COLO829 (cell line): ENCODE measurements at regions not wholly inside any gene's neighbourhood (a gene's known extent, or its start where the extent isn't known, plus 50 kb on each side); places are given as distances from the start of the nearest gene placed in this dataset.
"Not testable (repeated sequence)": the region's sequence is repeated elsewhere in the genome, so short reads cannot be mapped to it uniquely, and the experiment has no call there.

Source experiments
- DNase-seq: peaks from one replicate; pipeline ENCODE4 v3.0.0; 2012; ENCODE audit warnings: low spot score

DNA sequence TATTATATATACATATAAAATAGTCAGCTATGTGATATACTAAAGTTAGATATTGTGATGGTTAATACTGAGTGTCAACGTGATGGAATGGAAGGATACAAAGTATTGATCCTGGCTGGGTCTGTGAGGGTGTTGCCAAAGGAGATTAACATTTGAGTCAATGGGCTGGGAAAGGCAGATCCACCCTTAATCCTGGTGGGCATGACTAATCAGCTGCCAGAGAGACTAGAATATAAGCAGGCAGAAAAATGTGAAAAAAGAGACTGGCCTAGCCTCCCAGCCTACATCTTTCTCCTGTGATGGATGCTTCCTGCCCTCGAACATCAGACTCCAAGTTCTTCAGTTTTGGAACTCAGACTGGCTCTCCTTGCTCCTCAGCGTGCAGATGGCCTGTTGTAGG, 321.6 kb upstream of the NT5E start:
- DNase-seq, result not testable (repeated sequence)

DNA sequence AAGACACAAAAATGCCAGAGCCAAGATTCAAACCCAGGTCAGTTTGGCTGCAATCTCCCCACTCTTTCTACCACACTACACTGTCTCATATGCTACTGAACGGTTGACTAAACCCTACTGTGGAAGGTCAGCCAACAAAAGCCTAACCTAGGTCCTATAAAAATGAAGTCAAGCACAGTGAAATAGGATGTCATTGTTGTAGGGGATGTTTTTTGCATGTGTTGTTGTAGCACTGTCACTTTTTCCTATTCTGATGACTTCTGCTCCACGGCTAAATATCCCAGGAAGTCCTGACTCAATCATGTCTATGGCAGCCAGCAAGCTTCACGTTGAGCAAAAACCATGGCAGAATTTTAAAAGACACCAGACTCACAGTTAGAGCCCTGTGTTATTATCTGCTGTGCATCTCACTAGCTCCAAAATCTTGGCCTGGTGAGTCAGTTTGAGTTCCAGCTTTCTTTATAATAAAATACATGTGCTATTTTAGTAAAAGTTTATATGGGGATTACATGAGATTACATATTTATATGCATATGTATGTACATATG, 322.1 kb upstream of the NT5E start:
- no peak for DNase-seq

DNA sequence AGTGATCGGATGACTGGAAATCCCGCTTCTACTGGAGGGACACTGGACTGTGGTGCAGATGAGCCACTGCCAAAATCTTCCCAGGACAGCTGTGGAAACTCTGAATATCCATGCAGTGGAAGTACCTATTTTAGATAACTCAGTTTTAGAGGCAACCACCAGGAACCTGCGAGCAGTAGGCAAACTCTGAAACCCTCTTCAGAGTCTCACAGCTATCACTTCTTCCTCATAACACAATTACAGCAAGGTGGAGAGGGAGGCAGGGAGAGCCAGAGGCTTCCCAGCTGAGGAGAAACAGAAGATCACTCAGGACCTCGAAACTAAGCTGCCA, 322.8 kb upstream of the NT5E start:
- no peak for DNase-seq

DNA sequence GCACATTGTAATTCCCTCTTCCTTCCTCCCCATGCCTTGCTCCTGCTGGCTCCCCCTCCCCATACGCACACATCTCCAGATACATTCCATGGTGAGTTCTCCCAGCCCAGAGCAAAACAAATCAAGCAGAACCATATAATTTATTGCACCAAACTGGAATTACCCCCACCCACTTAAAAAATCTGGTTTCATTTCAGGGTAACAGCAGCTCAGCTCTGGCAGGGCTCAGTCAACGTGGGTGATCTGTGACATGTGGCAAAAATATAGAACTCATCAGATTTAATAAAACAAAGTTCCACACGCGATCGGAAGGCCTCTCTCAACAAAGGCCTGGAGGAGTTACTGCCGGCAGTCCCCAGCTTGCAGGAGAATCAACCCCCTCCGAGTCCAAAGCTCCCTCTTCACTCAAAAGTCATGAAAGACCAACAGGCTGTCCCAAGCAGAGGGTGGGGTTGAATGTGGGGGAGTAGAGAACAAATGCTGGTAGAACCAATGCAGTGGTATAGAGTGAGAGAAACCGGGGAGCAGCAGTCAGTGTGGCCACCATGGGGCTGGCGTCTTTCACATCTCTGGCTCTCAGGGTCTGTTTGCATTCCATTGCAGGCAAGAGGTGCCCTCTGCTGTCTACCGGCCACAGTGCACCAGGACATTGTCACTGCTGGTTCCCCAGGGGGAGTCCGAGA, 323.3 kb upstream of the NT5E start:
- peak; percentile 34 for DNase-seq

DNA sequence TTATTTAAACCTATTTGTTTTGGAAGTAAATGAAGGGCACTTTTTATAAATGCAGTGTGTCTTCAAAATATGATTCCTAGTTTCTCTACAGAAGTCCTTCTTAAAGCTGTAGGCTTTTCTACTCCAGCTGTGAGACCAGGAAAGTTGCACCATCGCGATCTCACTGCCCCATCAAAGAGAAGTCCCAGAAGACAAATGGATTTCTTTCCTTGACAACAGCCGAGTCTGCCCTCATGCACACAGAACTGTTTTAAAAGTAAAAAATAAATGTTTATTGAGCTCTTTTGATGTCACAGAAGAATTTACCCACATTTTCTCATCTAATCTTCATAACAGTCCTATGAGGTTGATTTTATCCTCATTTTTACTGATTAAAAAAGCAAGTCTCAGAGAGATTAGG, 324.4 kb upstream of the NT5E start:
- no peak for DNase-seq

DNA sequence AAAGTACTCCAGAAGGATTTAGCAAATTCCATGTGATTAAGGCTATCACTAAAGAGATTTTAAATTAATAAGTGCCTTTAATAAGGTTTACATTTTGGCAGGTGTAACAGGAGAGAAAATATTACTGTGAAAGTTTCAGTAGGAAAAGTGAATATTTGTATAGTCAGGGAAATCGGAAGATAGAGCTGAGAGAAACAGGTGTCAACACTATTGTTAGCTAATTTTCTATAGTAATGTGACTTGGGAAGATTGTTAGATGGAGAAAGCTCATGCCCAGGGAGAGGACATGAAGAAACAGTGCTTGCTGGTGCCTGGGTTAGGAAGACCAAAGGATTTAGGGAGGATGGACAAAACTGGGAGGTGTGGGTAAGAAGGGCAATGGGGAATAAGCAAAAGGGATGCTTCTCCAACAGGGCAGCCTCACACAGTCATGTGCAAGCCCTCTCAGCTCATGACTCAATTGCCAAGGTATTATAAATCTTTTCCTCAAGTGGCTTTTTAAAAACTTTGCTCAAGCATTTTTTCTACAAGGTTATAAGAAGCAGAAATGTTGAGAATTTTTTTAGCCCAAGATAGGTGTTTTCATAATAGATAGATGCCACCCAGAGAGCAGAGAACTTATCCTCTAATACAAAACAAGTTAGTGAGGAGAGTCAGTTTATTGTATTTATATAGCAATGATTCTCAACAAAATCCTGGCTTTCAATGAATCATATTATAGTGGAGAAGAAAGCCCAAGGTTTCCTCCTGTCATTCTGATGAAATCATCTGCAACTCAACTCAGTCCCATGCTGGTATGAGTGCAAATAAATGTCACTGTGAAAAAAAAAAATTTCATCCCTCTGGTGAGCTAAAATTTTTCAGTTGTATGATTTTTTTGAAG, 325.2 kb upstream of the NT5E start:
- DNase-seq, result no peak

DNA sequence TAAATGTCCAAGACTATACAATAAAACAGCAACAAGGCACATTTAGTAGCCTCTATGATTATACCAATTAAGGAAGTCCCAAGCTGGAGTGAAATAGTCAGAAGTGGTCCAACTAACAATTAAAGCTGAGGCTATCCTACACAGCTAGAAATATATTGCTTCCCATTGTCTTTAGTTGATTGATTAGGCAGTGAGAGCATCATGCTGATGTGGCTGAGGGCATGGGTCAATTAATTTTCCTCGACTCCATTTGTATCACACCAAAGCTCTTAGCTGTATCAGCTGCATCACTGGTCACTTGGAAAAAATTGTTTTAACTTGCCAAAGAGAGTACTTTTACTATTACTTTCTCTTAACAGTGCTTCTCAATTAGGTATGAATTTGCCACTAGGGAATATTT, 328.7 kb upstream of the NT5E start:
- DNase-seq, result no peak

DNA sequence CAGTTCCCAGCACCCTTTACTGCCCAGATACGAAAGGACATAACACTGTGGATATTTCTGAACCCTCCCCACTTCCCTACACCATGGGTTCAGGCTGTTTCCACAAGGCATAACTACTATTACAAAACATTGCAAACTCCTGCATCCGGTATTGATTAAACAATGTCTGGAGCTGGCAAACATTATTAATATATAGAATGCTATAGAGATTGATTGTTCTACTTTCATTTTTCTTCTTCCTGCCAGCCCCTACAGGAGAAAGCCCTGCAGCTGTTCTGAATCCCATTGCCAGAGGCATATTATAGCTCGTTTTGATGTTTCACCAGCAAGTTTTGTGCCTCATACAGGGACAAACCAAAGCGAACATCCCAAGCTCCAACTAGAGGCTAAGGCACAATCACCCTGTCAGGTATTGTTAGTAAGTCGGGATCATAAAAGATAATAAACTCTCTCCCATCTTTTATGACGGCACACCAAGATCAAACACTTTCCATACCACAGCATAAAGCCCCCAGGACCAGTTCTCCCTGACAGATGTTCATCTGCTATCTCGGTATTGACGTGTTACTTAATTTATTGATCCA, 331.1 kb upstream of the NT5E start:
- DNase-seq, result no peak

DNA sequence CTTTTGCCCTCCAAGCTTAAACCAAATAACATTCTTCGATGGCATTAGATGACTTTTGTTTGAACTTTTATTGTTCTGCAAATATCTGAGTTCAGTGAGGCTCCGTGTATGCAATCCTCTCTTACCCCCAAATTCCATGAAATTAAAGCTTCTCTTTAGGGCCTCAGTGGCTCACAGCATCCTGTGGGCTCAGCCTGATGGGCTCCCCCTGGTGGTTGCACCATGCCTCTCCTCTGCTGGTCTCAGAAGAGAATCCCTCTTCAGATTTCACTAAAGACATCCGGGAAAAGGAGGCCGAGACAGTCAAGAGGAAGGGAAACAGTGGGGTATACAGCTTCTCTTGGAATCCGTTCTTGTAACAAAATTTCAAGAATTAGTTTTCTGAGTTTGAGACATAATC, 331.6 kb upstream of the NT5E start:
- DNase-seq, result no peak

DNA sequence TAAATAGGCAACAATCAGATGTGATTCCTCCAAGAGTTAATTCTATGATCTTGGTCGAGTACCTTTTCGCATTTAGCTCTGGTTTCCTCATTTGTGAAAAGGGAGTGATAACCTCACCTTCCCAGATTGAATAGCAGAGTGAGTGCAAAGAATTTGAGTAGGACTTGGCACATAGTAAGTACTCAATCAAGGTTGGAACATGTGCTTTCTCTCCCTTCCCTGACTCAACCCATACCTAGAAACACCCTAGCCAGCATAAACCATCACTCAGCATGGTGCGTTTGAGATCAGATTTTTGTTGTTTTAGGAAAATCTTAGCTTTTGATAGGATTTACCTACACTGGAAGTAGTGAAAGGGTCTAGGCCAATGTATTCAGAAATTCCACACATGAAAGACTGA, 333.4 kb upstream of the NT5E start:
- DNase-seq, result no peak

DNA sequence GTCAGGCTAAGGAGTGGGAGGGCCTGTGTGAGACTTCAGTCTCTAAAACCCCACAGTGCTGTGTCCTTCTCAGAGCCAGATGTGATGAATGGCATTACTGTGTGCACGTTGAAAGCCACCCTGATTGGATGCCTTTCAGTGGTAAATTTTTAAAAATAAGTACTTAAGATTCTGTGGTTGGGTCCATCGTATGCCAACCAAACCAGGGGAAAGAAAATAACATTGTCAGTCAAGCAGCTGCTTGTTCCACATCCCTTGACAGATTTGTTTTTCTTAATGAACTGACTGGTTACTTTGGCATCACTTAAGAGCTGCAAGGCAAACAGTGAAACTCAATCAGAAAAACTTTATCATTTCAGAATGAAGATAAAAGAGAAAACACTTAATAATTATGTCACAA, 334.0 kb upstream of the NT5E start:
- no peak for DNase-seq

DNA sequence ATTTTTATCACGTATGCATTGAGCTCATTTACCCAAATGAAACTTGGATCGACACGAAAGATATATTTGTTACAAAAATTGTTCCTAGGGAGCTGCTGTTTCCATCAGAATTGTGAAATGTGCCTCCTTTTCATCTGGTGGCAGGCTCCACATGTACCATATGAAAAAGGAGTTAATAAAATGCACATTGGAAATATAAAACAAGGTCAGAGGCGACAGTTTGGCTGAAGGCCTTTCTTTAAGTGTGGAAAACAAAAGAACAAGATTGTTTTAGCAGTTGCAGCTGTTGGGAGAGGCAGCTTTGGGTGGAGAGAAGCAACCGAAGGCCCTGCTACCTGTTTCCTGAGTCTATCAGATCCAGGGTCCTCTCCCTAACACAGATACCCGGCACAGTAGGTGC, 334.5 kb upstream of the NT5E start:
- no peak for DNase-seq

DNA sequence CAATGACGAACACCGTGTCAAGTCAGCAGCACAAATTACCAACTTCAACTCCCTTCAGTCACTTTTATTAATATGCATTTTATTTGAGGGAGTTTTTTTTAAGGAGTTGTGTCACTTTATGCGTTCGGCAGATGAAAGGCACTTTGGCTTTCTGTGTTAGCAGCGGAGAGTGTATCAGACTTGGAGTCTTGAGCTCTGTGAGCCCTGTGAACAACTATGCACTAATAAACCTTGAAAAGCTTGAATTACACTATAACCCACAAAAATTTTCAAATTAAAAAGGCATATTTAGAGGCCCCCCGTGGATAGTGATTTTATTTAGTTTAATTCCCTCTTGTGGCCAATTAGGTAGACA, 335.3 kb upstream of the NT5E start:
- DNase-seq, result no peak

DNA sequence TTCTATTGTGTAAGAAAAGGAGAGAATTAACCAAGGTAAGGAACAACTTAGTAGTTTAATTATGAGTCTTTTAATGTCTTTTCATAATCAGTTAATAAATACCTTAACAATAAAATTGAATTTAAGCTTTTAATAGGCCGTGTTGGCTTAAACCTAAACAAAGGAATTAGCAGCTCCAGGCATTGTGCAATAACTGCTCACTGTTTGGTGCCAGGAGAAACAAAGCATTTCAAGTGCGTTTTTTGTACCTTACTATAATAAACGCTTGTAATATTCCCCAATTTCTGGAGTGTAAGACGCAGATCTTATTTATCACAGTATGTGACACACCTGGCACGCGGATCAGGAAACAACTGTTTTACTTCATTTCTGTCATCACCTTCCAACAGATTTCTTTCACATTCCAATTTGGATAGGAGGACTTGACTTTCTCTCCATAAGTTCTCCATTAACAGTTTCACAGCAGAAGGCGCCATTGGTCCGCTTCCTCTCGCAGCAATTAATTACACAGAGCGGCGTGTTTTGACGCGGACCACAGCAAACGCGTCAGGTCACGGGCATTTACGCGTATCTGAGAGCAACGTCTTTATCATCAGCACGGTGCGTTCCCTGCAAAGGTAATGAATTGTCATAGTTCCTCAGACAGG, 335.8 kb upstream of the NT5E start:
- DNase-seq, result no peak

DNA sequence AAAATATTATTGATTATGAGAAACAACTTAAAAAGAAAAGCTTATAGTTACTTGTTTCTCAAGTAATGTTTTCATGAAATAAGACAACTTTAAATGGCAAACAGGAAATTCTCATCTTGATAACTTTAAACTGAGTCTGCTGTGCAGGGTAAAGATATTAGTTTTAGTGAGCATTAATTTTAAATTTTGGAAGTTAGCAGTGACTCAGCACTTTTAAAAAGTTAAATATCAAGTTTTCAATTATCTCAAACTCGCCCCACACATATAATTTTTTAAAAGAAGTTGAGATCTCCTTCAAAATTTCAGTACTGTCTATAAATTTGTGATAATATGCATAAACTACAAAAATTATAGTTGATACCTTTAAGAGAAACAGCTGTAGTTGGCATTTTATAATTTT, 337.3 kb upstream of the NT5E start:
- DNase-seq, result no peak

DNA sequence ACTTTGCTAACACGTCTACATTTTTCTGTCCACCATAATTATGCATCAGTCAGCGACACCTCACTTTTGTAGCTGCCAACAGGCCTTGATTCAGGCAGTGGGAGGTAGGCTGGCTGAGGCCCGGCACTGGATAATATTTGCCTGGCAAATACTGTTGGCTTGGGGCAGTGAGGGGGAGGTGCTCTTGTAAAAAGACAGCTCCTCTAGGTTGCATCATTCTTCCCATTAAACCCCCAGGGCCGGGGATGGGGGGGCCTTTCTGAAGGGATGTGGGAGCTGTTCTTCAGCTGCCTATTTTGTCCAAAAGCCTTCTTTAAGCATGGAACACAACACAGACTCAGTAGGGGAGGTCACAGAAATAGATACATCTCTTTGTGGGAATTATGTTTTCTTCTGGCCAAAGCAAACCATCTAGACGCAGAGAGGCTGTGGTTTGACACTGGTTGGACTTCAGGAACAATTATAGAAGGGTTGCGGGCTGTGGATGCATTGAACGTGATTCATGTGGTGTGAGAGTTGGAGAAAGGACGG, 338.3 kb upstream of the NT5E start:
- no peak for DNase-seq

DNA sequence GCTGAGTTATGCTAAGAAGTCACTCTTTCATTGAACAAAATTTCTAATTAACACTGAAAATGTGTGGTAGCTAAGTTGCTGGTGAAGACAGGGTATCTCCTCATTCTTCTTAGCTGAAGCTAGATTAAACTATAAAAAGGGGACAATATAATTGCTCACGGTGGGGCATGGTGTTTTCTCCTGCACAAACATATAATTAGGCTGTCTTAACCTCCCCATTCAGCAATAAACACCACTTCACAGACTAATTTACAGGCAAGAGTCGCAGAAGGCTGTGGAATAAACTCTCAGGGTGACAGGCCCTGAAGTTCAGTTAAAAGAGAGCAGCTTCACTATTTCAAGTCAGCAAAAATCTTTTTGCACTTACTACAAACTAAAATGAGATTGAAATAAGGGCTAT, 338.9 kb upstream of the NT5E start:
- no peak for DNase-seq

DNA sequence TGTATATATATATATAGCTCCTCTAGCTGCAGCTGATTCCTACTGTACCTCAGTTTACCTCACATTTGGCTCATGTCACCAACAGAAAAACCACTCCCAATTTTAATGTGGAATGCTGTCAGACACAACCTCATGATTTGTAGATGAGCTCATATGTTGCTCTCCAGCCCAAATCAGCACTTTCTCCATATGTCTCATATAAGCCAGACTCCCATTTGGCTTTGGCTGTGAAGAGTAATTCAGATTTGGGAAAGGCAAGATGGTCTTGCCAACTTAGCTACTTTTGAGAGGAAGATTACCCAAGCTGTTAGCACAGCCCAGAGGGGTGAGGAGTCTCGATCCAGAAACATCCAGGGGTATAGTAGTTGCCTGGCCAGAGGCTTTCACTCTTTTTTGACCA, 342.2 kb upstream of the NT5E start:
- DNase-seq, result no peak

DNA sequence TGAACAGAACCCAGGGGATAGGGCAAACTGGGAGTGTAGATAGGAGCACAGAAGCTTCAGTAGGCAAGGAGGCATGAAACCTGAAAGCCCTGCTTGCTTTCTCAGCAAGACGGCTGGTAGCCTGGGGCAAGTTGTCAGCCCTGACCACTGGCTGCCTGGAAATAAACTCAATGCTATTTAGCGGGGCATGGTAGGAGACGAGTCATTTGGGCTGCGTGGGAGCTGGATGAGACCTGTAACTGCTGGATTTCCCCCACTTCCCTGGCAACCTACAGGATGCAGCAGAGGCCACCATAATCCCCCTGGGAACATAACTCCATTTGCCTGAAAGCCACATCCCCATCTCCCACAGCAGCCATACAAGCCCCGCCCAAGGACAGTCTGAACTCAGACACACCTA, 332.6 kb upstream of the TBX18 start:
- DNase-seq, result no peak

DNA sequence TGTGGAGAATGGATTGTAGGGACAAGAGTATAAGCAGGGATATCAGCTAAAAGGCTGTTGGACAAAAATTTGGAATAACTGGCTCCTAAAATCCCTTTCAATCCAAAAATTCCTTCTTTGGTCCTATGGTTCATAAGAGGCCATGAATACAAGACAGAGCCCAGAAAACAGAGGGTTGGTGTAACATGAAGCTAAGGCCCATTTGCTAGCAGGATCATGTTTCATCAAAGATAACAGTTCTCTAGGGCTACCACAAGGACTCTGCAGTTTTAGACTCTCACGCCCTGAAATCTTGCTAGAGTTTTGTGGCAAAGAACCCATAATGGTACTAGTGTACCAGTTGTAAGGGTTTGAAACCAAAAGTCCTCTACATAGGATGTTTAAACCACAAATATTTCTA, 327.8 kb upstream of the TBX18 start:
- DNase-seq, result no peak

DNA sequence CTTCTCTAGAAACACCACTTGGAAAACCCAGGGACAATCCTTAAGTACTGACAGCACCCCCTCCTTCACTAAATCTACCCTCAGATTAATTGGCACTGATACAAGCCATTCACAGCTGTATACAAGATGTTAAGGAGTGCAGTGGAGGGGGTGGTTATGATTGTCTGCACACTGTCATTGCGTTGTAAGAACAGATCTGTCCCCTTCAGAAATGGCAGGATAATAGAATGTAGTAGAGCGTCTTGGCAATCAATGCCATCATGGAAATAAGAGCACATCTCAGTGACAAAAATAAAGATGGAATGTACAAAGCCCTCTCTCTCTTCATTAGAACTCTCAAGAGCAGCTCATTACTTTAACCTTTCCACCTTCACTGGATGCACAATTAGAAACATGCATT, 324.9 kb upstream of the TBX18 start:
- no peak for DNase-seq

DNA sequence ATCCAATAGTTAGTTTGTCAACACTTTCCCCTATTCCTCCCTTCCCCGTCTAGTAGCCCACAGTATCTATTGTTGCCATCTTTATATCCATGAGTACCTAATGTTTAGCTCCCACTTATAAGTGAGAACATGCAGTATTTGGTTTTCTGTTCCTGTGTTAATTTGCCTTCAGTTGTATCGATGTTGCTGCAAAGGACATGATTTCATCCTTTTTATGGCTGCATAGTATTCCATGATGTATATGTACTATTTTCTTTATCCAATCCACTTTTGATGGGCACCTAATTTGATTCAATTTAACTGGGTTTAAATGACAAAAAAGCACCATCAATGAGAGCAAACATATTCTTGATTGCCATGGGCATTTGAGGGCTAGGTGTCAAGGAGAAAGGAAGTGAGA, 321.5 kb upstream of the TBX18 start:
- no peak for DNase-seq

DNA sequence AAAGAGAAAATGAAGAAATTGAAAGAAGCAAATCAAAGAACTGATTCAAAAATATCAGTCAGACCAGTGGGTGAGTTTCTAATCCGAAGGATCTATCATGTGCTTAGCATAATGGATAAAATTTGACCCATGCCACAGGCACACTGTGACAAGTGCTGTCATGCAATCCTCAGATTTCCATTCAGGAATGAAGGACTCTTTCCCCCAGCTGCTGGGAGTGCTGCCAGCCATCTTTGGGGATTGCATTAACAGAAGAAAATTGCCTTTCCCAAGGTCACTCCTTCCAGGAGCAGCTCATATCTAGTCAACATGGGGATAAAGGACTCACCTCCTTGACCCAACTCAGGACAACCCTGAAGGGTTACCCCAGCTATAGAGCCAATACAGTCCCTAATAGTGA, 316.7 kb upstream of the TBX18 start:
- no peak for DNase-seq
